ENCODE measurements at regions not wholly inside any gene's neighbourhood (a gene's known extent, or its start where the extent isn't known, plus 50 kb on each side); places are given as distances from the start of the nearest gene placed in this dataset.

GRCh38 chr1:192873836-192874235 is 65.0 kb downstream of the RGS2 start:
- H3K36me3 Mint-ChIP-seq (ENCODE audit: low read depth) = no peaks in the 10 kb centered on the region
- TF ChIP-seq CTCF (conservative IDR thresholded peaks at IDR 0.05) = no peak
- no peaks in the 10 kb centered on the region for H3K27me3 Mint-ChIP-seq (ENCODE audit: low read depth)
- DNase-seq (ENCODE audit: low read depth, low spot score) = no peak
- no peak overlapping the region for H3K27ac Mint-ChIP-seq (ENCODE audit: unreplicated experiment)
- no peaks in the 10 kb centered on the region for H3K9me3 Mint-ChIP-seq
- no peak overlapping the region for H3K4me3 Mint-ChIP-seq
- no peaks in the 10 kb centered on the region for H3K4me1 Mint-ChIP-seq

GRCh38 chr1:192876633-192877032 is 67.8 kb downstream of the RGS2 start:
- Mint-ChIP-seq H3K4me3 (no peak overlapping the region), H3K36me3 (ENCODE audit: low read depth) (no peaks in the 10 kb centered on the region), H3K27ac (ENCODE audit: unreplicated experiment) (no peak overlapping the region), H3K9me3 (no peaks in the 10 kb centered on the region), H3K27me3 (ENCODE audit: low read depth) (no peaks in the 10 kb centered on the region), H3K4me1 (no peaks in the 10 kb centered on the region)
- DNase-seq (ENCODE audit: low read depth, low spot score) = no peak
- no peak for TF ChIP-seq CTCF (conservative IDR thresholded peaks at IDR 0.05)

- Mint-ChIP-seq H3K27ac (ENCODE audit: unreplicated experiment) (no peak overlapping the region), H3K27me3 (ENCODE audit: low read depth) (no peaks in the 10 kb centered on the region), H3K4me1 (no peaks in the 10 kb centered on the region), H3K4me3 (no peak overlapping the region), H3K9me3 (no peaks in the 10 kb centered on the region), H3K36me3 (ENCODE audit: low read depth) (no peaks in the 10 kb centered on the region)
- no peak for TF ChIP-seq CTCF (conservative IDR thresholded peaks at IDR 0.05)
- DNase-seq (ENCODE audit: low read depth, low spot score) = no peak
Observed at GRCh38 chr1:192877283-192877886, 68.5 kb downstream of the RGS2 start.

- Mint-ChIP-seq H3K36me3 (ENCODE audit: low read depth) (no peaks in the 10 kb centered on the region), H3K9me3 (no peaks in the 10 kb centered on the region), H3K4me3 (no peak overlapping the region), H3K27me3 (ENCODE audit: low read depth) (no peaks in the 10 kb centered on the region), H3K4me1 (no peaks in the 10 kb centered on the region), H3K27ac (ENCODE audit: unreplicated experiment) (no peak overlapping the region)
- TF ChIP-seq CTCF (conservative IDR thresholded peaks at IDR 0.05) = no peak
- no peak for DNase-seq (ENCODE audit: low read depth, low spot score)
Observed at GRCh38 chr1:192878249-192878648, 69.4 kb downstream of the RGS2 start.

GRCh38 chr1:192879406-192879805 is 70.6 kb downstream of the RGS2 start:
- H3K4me3 Mint-ChIP-seq = no peak overlapping the region
- TF ChIP-seq CTCF (conservative IDR thresholded peaks at IDR 0.05) = no peak
- H3K9me3 Mint-ChIP-seq = no peaks in the 10 kb centered on the region
- no peaks in the 10 kb centered on the region for H3K36me3 Mint-ChIP-seq (ENCODE audit: low read depth)
- no peak overlapping the region for H3K27ac Mint-ChIP-seq (ENCODE audit: unreplicated experiment)
- no peaks in the 10 kb centered on the region for H3K4me1 Mint-ChIP-seq
- no peak for DNase-seq (ENCODE audit: low read depth, low spot score)
- no peaks in the 10 kb centered on the region for H3K27me3 Mint-ChIP-seq (ENCODE audit: low read depth)
